HUES64 (cell line): ENCODE measurements at regions not wholly inside any gene's neighbourhood (a gene's known extent, or its start where the extent isn't known, plus 50 kb on each side); places are given as distances from the start of the nearest gene placed in this dataset.

Experiments used
- H3K27ac ChIP-seq: 2 replicates; pipeline ENCODE4 v1.7.0; 2013; ENCODE audit warnings: low read depth, low read length, inconsistent platforms
- H3K27me3 ChIP-seq: 2 replicates; pipeline ENCODE4 v1.6.1; 2013; ENCODE audit warnings: mild to moderate bottlenecking, low read length; ENCODE audit not compliant: insufficient read depth
- H3K36me3 ChIP-seq: 2 replicates; pipeline ENCODE4 v1.6.1; 2013; ENCODE audit warnings: mild to moderate bottlenecking, low read length; ENCODE audit not compliant: insufficient read depth
- H3K4me1 ChIP-seq: 2 replicates; pipeline ENCODE4 v1.6.1; 2013; ENCODE audit warnings: mild to moderate bottlenecking, low read length, moderate library complexity; ENCODE audit not compliant: insufficient read depth
- H3K4me3 ChIP-seq: 2 replicates; pipeline ENCODE4 v1.5.1; 2013; ENCODE audit warnings: mild to moderate bottlenecking, low read length, moderate library complexity
- H3K9ac ChIP-seq: 2 replicates; pipeline ENCODE4 v1.6.1; 2013; ENCODE audit warnings: mild to moderate bottlenecking, low read depth, low read length
- H3K9me3 ChIP-seq: 2 replicates; pipeline ENCODE4 v1.6.1; 2013; ENCODE audit warnings: low read depth, low read length; ENCODE audit not compliant: insufficient read depth
- WGBS: fragments of 150-250, 120-280 bp; methylation state at CpG from one replicate; pipeline ENCODE4 v1.1.7; 2013; ENCODE audit warnings: missing lambda C conversion rate; 5-methylcytosine and 5-hydroxymethylcytosine counted together

GRCh38 chr7:86282014-86282682, 361.6 kb upstream of the GRM3 start:
- H3K4me1 ChIP-seq: no peaks in the 10 kb centered on the region
- H3K9me3 ChIP-seq: no peaks in the 10 kb centered on the region
- no peak overlapping the region for H3K4me3 ChIP-seq
- H3K9ac ChIP-seq: no peak overlapping the region
- no peak overlapping the region for H3K27ac ChIP-seq
- H3K36me3 ChIP-seq: no peaks in the 10 kb centered on the region
- no peaks in the 10 kb centered on the region for H3K27me3 ChIP-seq
- WGBS: 93% methylated on average over 37 of the region's 38 CpGs

GRCh38 chr7:86280150-86280549, 363.6 kb upstream of the GRM3 start:
- no peaks in the 10 kb centered on the region for H3K4me1 ChIP-seq
- H3K9me3 ChIP-seq: no peaks in the 10 kb centered on the region
- no peak overlapping the region for H3K4me3 ChIP-seq
- no peaks in the 10 kb centered on the region for H3K27me3 ChIP-seq
- no peak overlapping the region for H3K9ac ChIP-seq
- H3K27ac ChIP-seq: no peak overlapping the region
- no peaks in the 10 kb centered on the region for H3K36me3 ChIP-seq

DNA sequence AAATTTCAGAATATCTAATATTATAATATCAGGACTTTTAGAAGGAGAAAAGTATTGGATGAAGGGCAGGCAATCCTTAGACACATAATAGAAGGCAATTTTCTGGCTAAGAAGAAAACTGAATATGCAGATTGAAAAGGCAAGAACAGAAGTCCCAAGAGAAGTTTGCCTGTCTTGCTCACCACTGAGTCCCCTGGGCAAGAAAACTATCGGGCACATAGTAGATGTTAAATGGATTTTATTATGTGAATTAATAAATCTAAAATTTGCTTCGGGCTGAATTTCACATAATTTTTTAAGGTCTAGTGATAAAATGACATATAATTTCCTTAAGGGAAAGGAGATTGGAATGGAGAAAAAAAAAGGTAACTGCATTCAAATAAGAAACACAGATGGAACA, 380.9 kb upstream of the GRM3 start:
- WGBS: 93% methylated on average over 2 of the region's 2 CpGs
- Histone ChIP-seq H3K9ac (no peak overlapping the region), H3K4me1 (no peaks in the 10 kb centered on the region), H3K4me3 (no peak overlapping the region), H3K36me3 (no peaks in the 10 kb centered on the region), H3K27me3 (no peaks in the 10 kb centered on the region), H3K27ac (no peak overlapping the region), H3K9me3 (no peaks in the 10 kb centered on the region)

- Histone ChIP-seq H3K4me1 (no peaks in the 10 kb centered on the region), H3K9me3 (0 out of 2 replicates have a peak, but pooled peaks cover 6% of the 10 kb centered on the region), H3K4me3 (no peak overlapping the region), H3K9ac (no peak overlapping the region), H3K27ac (no peak overlapping the region), H3K36me3 (no peaks in the 10 kb centered on the region), H3K27me3 (no peaks in the 10 kb centered on the region)
- 99% methylated on average over 4 of the region's 4 CpGs for WGBS
These were observed 385.8 kb upstream of the GRM3 start for GRCh38 chr7:86257894-86258293.

- no peak overlapping the region for H3K4me3 ChIP-seq
- no peak overlapping the region for H3K9ac ChIP-seq
- no peaks in the 10 kb centered on the region for H3K27me3 ChIP-seq
- no peaks in the 10 kb centered on the region for H3K4me1 ChIP-seq
- 0 out of 2 replicates have a peak, but pooled peaks cover 5% of the 10 kb centered on the region for H3K9me3 ChIP-seq
- H3K36me3 ChIP-seq: no peaks in the 10 kb centered on the region
- no peak overlapping the region for H3K27ac ChIP-seq
- 95% methylated on average over 2 of the region's 2 CpGs for WGBS
These were observed 391.3 kb upstream of the GRM3 start for GRCh38 chr7:86252406-86252805.

DNA sequence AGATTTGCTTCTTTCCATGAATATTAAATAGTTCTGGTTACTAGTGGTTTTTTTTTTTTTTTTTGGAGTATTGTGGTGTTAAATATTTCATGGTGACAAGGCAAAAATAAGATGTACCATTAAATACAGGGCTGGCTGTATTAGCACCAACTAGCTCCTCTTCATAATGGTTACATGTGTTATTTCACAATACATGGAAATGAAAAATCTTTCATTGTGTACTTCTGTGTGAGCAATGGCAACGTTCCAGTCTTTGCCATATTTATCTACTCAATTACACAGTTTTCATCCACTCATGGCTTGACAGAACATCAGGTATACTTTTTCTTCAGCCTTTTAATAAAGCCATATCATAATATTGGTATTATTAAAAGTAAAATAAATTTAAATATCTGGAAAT, 394.7 kb upstream of the GRM3 start:
- WGBS: 92% methylated on average over 1 of the region's 1 CpG
- H3K9me3 ChIP-seq: no peaks in the 10 kb centered on the region
- no peak overlapping the region for H3K9ac ChIP-seq
- no peaks in the 10 kb centered on the region for H3K4me1 ChIP-seq
- H3K27me3 ChIP-seq: no peaks in the 10 kb centered on the region
- H3K27ac ChIP-seq: no peak overlapping the region
- H3K4me3 ChIP-seq: no peak overlapping the region
- no peaks in the 10 kb centered on the region for H3K36me3 ChIP-seq

DNA sequence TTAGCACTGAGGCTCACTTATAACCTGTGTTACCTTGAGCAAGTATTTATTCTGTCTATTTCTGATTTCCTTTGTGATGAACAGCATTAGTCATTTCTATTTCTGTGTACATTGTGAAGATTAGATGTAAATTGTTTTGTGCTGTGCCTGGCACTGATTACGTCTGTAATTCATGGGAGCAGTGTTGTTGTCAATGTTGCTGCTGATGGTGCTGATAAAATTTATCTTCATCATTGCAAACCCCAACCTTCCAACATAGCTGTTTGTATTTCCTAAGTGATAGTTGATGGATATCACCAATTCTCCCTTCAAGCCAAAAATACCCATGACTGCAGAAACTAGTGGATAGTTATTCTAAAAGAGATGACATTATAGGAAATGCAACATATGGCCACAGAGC, 400.5 kb upstream of the GRM3 start:
- no peak overlapping the region for H3K9ac ChIP-seq
- H3K27me3 ChIP-seq: no peaks in the 10 kb centered on the region
- no peak overlapping the region for H3K4me3 ChIP-seq
- no peaks in the 10 kb centered on the region for H3K4me1 ChIP-seq
- H3K9me3 ChIP-seq: no peaks in the 10 kb centered on the region
- H3K36me3 ChIP-seq: no peaks in the 10 kb centered on the region
- H3K27ac ChIP-seq: no peak overlapping the region
- 100% methylated on average over 1 of the region's 1 CpG for WGBS

DNA sequence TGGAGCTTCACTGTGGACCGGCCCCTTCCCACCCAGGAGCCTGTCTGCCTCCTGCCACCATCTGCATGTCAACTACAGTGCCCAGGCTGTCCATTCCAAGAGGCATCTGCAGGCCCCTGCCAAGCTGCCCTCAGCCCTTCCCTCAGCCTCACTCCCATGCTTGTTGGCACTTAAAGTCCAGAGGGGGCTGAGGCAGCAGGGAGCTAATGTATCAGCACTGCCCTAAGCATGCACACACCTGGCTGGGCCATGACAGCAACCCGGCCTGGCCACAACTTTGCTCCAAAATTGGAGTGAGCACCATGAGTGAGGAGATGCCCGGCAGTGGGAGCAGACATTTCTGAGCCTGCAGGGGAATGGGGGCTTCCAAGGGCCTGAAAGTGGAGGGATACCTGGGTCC, 417.5 kb upstream of the GRM3 start:
- Histone ChIP-seq H3K4me1 (no peaks in the 10 kb centered on the region), H3K9me3 (0 out of 2 replicates have a peak, but pooled peaks cover 8% of the 10 kb centered on the region), H3K36me3 (no peaks in the 10 kb centered on the region), H3K27me3 (no peaks in the 10 kb centered on the region), H3K9ac (no peak overlapping the region), H3K4me3 (no peak overlapping the region), H3K27ac (no peak overlapping the region)
- WGBS: 95% methylated on average over 3 of the region's 3 CpGs

- H3K9me3 ChIP-seq: 0 out of 2 replicates have a peak, but pooled peaks cover 8% of the 10 kb centered on the region
- H3K36me3 ChIP-seq: no peaks in the 10 kb centered on the region
- no peaks in the 10 kb centered on the region for H3K4me1 ChIP-seq
- no peak overlapping the region for H3K4me3 ChIP-seq
- H3K27ac ChIP-seq: no peak overlapping the region
- no peaks in the 10 kb centered on the region for H3K27me3 ChIP-seq
- 86% methylated on average over 1 of the region's 1 CpG for WGBS
- no peak overlapping the region for H3K9ac ChIP-seq
These were observed 420.9 kb upstream of the GRM3 start for GRCh38 chr7:86222806-86223205.

GRCh38 chr7:86214734-86215133, 429.0 kb upstream of the GRM3 start:
- no peak overlapping the region for H3K27ac ChIP-seq
- WGBS: 91% methylated on average over 4 of the region's 4 CpGs
- H3K9ac ChIP-seq: no peak overlapping the region
- no peaks in the 10 kb centered on the region for H3K27me3 ChIP-seq
- H3K4me1 ChIP-seq: no peaks in the 10 kb centered on the region
- H3K36me3 ChIP-seq: no peaks in the 10 kb centered on the region
- no peak overlapping the region for H3K4me3 ChIP-seq
- H3K9me3 ChIP-seq: no peaks in the 10 kb centered on the region

- no peaks in the 10 kb centered on the region for H3K9me3 ChIP-seq
- no peak overlapping the region for H3K9ac ChIP-seq
- no peaks in the 10 kb centered on the region for H3K27me3 ChIP-seq
- H3K27ac ChIP-seq: no peak overlapping the region
- 91% methylated on average over 2 of the region's 2 CpGs for WGBS
- no peaks in the 10 kb centered on the region for H3K4me1 ChIP-seq
- no peaks in the 10 kb centered on the region for H3K36me3 ChIP-seq
- no peak overlapping the region for H3K4me3 ChIP-seq
These were observed 430.7 kb upstream of the GRM3 start for GRCh38 chr7:86212976-86213375.

DNA sequence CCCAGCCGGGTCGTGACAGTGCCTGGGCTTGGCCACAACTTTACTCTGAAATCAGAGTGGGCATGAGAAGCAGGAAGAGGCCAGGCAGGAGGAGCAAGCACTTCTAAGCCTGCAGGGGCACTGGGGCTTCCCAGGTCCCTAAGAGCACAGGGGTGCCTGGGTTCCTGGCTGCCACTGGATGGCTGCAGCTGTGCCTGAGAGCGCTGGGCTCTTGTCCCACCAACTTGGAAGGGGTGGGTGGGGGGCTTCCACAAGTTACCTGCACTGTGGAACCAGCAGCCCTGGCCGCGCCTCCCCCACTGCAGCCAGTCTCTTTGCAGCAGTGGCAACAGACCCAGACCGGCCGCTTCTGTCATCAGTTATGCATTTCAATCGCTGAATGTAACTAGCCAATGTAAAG, 434.7 kb upstream of the GRM3 start:
- Histone ChIP-seq H3K4me1 (no peaks in the 10 kb centered on the region), H3K27ac (no peak overlapping the region), H3K27me3 (no peaks in the 10 kb centered on the region), H3K9ac (no peak overlapping the region), H3K9me3 (no peaks in the 10 kb centered on the region), H3K36me3 (no peaks in the 10 kb centered on the region), H3K4me3 (no peak overlapping the region)
- 93% methylated on average over 7 of the region's 8 CpGs for WGBS
